GM12878 (cell line): ENCODE measurements at regions not wholly inside any gene's neighbourhood (a gene's known extent, or its start where the extent isn't known, plus 50 kb on each side); places are given as distances from the start of the nearest gene placed in this dataset.

Source experiments
- JUNB ChIP-seq: IDR thresholded peaks from 2 replicates; pipeline ENCODE4 v1.6.1; 2016; ENCODE audit warnings: antibody characterized with exemption, mild to moderate bottlenecking
- TF ChIP-seq, protein P1 (sequence below): fragments of 450-650 bp; formaldehyde crosslinking; IDR thresholded peaks from 2 replicates; pipeline ENCODE4 v1.5.0; 2022; ENCODE audit warnings: mild to moderate bottlenecking, missing genetic modification characterization

DNA sequence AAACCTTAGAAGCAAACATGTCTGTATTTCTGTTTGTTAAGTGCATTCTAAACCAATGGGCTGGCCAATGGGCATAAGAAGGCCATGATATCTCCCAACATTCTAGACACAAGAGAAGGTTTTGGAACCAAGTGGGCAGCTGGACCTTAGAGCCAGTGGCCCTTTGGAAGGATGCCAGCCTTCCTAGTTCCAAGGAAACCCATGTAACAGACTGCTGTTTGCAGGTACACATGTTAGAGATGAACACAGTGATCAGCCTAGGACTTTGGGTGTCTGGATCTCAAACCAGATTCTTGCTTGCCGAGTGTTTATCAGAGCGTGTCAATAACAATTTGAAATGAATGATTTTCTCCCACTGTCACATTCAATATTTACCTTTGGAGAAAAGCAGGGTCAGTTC, 97.5 kb upstream of the COPS8 start:
- TF ChIP-seq, protein P1, sequence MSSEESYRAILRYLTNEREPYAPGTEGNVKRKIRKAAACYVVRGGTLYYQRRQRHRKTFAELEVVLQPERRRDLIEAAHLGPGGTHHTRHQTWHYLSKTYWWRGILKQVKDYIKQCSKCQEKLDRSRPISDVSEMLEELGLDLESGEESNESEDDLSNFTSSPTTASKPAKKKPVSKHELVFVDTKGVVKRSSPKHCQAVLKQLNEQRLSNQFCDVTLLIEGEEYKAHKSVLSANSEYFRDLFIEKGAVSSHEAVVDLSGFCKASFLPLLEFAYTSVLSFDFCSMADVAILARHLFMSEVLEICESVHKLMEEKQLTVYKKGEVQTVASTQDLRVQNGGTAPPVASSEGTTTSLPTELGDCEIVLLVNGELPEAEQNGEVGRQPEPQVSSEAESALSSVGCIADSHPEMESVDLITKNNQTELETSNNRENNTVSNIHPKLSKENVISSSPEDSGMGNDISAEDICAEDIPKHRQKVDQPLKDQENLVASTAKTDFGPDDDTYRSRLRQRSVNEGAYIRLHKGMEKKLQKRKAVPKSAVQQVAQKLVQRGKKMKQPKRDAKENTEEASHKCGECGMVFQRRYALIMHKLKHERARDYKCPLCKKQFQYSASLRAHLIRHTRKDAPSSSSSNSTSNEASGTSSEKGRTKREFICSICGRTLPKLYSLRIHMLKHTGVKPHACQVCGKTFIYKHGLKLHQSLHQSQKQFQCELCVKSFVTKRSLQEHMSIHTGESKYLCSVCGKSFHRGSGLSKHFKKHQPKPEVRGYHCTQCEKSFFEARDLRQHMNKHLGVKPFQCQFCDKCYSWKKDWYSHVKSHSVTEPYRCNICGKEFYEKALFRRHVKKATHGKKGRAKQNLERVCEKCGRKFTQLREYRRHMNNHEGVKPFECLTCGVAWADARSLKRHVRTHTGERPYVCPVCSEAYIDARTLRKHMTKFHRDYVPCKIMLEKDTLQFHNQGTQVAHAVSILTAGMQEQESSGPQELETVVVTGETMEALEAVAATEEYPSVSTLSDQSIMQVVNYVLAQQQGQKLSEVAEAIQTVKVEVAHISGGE (CRISPR knock-in tag) = no peak
- TF ChIP-seq JUNB = no peak
